Left lung (tissue), 4 donors: ENCODE measurements at regions not wholly inside any gene's neighbourhood (a gene's known extent, or its start where the extent isn't known, plus 50 kb on each side); places are given as distances from the start of the nearest gene placed in this dataset.

ENCODE experiments used
- ATAC-seq: fragments of 200-7000 bp; cut with Tn5 transposase; one replicate; pipeline ENCODE4 v1.9.1; 2020; ENCODE audit warnings: moderate library complexity
- DNase-seq, 4 donors: peaks; one replicate each; pipeline ENCODE4 v3.0.0-alpha.2; 2013 to 2020
- H3K27ac ChIP-seq, 2 donors: fragments of 200-600 bp; sonication (generic) in 1 of 2; one replicate each; pipeline versions ENCODE4 v1.5.0 to v1.8.0; 2020 to 2021
- H3K27me3 ChIP-seq, 2 donors: fragments of 200-600 bp; sonication (generic) in 1 of 2; one replicate each; pipeline versions ENCODE4 v1.5.0 to v1.8.0; 2020 to 2021
- H3K36me3 ChIP-seq, 2 donors: fragments of 200-600 bp; sonication (generic) in 1 of 2; one replicate each; pipeline versions ENCODE4 v1.5.0 to v1.8.0; 2020 to 2021
- H3K4me1 ChIP-seq, 2 donors: fragments of 200-600 bp; one replicate each; pipeline ENCODE4 v1.8.0; 2021
- H3K4me3 ChIP-seq, 2 donors: fragments of 200-600 bp; sonication (generic) in 1 of 2; one replicate each; pipeline versions ENCODE4 v1.5.0 to v1.8.0; 2020 to 2021; ENCODE audit warnings: mild to moderate bottlenecking in 1 of 2
- H3K9me3 ChIP-seq, 2 donors: fragments of 200-600 bp; sonication (generic) in 1 of 2; one replicate each; pipeline versions ENCODE4 v1.5.0 to v1.8.0; 2020 to 2021
- CTCF ChIP-seq, 2 donors: fragments of 200-600 bp; sonication (generic) in 1 of 2; IDR thresholded peaks; one replicate each; pipeline versions ENCODE4 v1.5.0 to v1.8.0; 2021; ENCODE audit warnings: antibody characterized with exemption in 2 of 2
- intact Hi-C, 2 donors: fragments of 100-400 bp; cut with DNase I; formaldehyde crosslinking; loops; one replicate each; pipeline versions ENCODE4 v1.11.2 to v1.14.2; 2022
- donor health status: DM: no; HTN: yes; CAD: no.
- donor health status: DM: no; HTN: no; CAD: no.

GRCh38 chr4:41322617-41323016, 65.9 kb downstream of the UCHL1 start:
- no peaks in the 10 kb centered on the region for H3K36me3 ChIP-seq
- H3K27ac ChIP-seq = no peak overlapping the region
- TF ChIP-seq CTCF (IDR thresholded peaks at IDR 0.05) = no peak
- H3K9me3 ChIP-seq = no peaks in the 10 kb centered on the region
- ATAC-seq (no peak), DNase-seq (no peak)
- no peaks in the 10 kb centered on the region for H3K4me1 ChIP-seq
- intact Hi-C loops = no loop called here
- no peak overlapping the region for H3K4me3 ChIP-seq
- no peaks in the 10 kb centered on the region for H3K27me3 ChIP-seq

GRCh38 chr4:41323179-41323578, 66.5 kb downstream of the UCHL1 start:
- DNase-seq (no peak), ATAC-seq (no peak)
- Histone ChIP-seq H3K4me3 (no peak overlapping the region), H3K27ac (no peak overlapping the region), H3K36me3 (no peaks in the 10 kb centered on the region), H3K27me3 (no peaks in the 10 kb centered on the region), H3K4me1 (no peaks in the 10 kb centered on the region), H3K9me3 (no peaks in the 10 kb centered on the region)
- intact Hi-C loops = no loop called here
- no peak for TF ChIP-seq CTCF (IDR thresholded peaks at IDR 0.05)

- intact Hi-C loops = no loop called here
- Histone ChIP-seq H3K4me1 (no peaks in the 10 kb centered on the region), H3K9me3 (no peaks in the 10 kb centered on the region), H3K4me3 (no peak overlapping the region), H3K36me3 (no peaks in the 10 kb centered on the region), H3K27me3 (no peaks in the 10 kb centered on the region), H3K27ac (no peak overlapping the region)
- TF ChIP-seq CTCF (IDR thresholded peaks at IDR 0.05) = no peak
- ATAC-seq (no peak), DNase-seq (no peak)
These were observed 67.0 kb downstream of the UCHL1 start for GRCh38 chr4:41323706-41324105.

- DNase-seq (no peak), ATAC-seq (no peak)
- Histone ChIP-seq H3K27me3 (no peaks in the 10 kb centered on the region), H3K9me3 (no peaks in the 10 kb centered on the region), H3K27ac (no peak overlapping the region), H3K4me1 (peaks cover 0 to 3% of the 10 kb centered on the region in 2 donors), H3K36me3 (no peaks in the 10 kb centered on the region), H3K4me3 (no peak overlapping the region)
- no peak for TF ChIP-seq CTCF (IDR thresholded peaks at IDR 0.05)
- intact Hi-C loops = no loop called here
These were observed 68.1 kb downstream of the UCHL1 start for GRCh38 chr4:41324861-41325260.

- peaks cover 0 to 3% of the 10 kb centered on the region in 2 donors for H3K4me1 ChIP-seq
- no peak for DNase-seq
- TF ChIP-seq CTCF (IDR thresholded peaks at IDR 0.05) = no peak
- no peaks in the 10 kb centered on the region for H3K27me3 ChIP-seq
- H3K36me3 ChIP-seq = no peaks in the 10 kb centered on the region
- ATAC-seq = no peak
- no peak overlapping the region for H3K27ac ChIP-seq
- H3K9me3 ChIP-seq = no peaks in the 10 kb centered on the region
- H3K4me3 ChIP-seq = no peak overlapping the region
- intact Hi-C loops = no loop called here
These were observed 69.2 kb downstream of the UCHL1 start for GRCh38 chr4:41325901-41326300.
